LNCaP clone FGC (cell line): ENCODE measurements at regions not wholly inside any gene's neighbourhood (a gene's known extent, or its start where the extent isn't known, plus 50 kb on each side); places are given as distances from the start of the nearest gene placed in this dataset.
A peak's percentile ranks its signal among the peaks of the same experiment; 100 is the strongest.
"Not testable (repeated sequence)": the region's sequence is repeated elsewhere in the genome, so short reads cannot be mapped to it uniquely, and the experiment has no call there.

Experiments
- DNase-seq: peaks from one replicate; pipeline ENCODE4 v3.0.0-alpha.2; 2011; ENCODE audit warnings: low read depth
- H3K4me3 ChIP-seq: 2 replicates; pipeline ENCODE4 v1.5.1; 2011; ENCODE audit warnings: mild to moderate bottlenecking, low read depth, low read length, control low read depth
- CTCF ChIP-seq: IDR thresholded peaks from 2 replicates; pipeline ENCODE4 v1.5.1; 2012; ENCODE audit warnings: mild to moderate bottlenecking; ENCODE audit not compliant: control insufficient read depth, insufficient read depth; ENCODE audit errors: extremely low read depth

GRCh38 chr11:134981835-134982234 is 569.8 kb upstream of the B3GAT1 start:
- no peak for TF ChIP-seq CTCF
- H3K4me3 ChIP-seq, result no peak overlapping the region
- DNase-seq, result no peak

GRCh38 chr11:134980819-134981710 is 569.0 kb upstream of the B3GAT1 start:
- DNase-seq, result no peak
- no peak overlapping the region for H3K4me3 ChIP-seq
- no peak for TF ChIP-seq CTCF

- not testable (repeated sequence) for H3K4me3 ChIP-seq, DNase-seq
These were observed 567.0 kb upstream of the B3GAT1 start for GRCh38 chr11:134979089-134979457.

- no peak for DNase-seq
- 0 out of 2 replicates have a peak, but pooled peaks have one; percentile 5 for TF ChIP-seq CTCF
- H3K4me3 ChIP-seq, result no peak overlapping the region
These were observed 566.5 kb upstream of the B3GAT1 start for GRCh38 chr11:134978388-134979088.

GRCh38 chr11:134976551-134976950 is 564.5 kb upstream of the B3GAT1 start:
- no peak overlapping the region for H3K4me3 ChIP-seq
- TF ChIP-seq CTCF, result no peak
- no peak for DNase-seq

GRCh38 chr11:134975866-134976376 is 563.9 kb upstream of the B3GAT1 start:
- no peak for TF ChIP-seq CTCF
- no peak overlapping the region for H3K4me3 ChIP-seq
- no peak for DNase-seq

GRCh38 chr11:134973801-134974200 is 561.8 kb upstream of the B3GAT1 start:
- no peak for DNase-seq
- no peak for TF ChIP-seq CTCF
- no peak overlapping the region for H3K4me3 ChIP-seq
